ENCODE measurements at regions not wholly inside any gene's neighbourhood (a gene's known extent, or its start where the extent isn't known, plus 50 kb on each side); places are given as distances from the start of the nearest gene placed in this dataset.
"Not testable (repeated sequence)": the region's sequence is repeated elsewhere in the genome, so short reads cannot be mapped to it uniquely, and the experiment has no call there.

GRCh38 chr20:25992146-25992545, 295.5 kb upstream of the ZNF337 start:
- no peak for ATAC-seq
- Mint-ChIP-seq H3K27ac (no peak overlapping the region), H3K4me1 (ENCODE audit: low read depth) (peaks cover 4% of the 10 kb centered on the region)

DNA sequence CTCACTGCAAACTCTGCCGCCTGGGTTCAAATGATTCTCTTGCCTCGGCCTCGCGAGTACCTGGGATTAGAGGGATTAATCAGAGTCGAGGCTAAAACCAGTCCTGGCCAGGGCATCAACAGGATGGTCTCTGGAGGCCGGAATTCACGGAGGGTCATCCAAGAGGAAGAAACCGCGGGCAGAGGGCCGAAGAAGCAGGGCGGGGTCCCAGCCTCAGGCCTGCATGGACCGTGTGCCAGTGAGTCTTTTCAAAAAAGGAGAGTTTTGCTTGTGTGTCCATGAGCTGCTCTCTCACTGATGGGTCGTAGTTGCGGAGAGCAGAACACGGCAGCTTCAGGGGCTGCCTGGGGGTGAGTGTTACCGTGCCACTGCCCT, 295.1 kb upstream of the ZNF337 start:
- H3K36me3 Mint-ChIP-seq (ENCODE audit: low read depth), result no peaks in the 10 kb centered on the region
- peaks cover 4% of the 10 kb centered on the region for H3K4me1 Mint-ChIP-seq (ENCODE audit: low read depth)
- no peak overlapping the region for H3K27ac Mint-ChIP-seq
- TF ChIP-seq CTCF (IDR thresholded peaks at IDR 0.05), result no peak
- intact Hi-C loops (cut with micrococcal nuclease), result no loop called here
- H3K27me3 Mint-ChIP-seq, result peaks cover 6% of the 10 kb centered on the region
- DNase-seq, result no peak
- POLR2A ChIA-PET, result no interaction called here
- no peak for ATAC-seq
- CTCF ChIA-PET, result no interaction called here
- H3K4me3 Mint-ChIP-seq, result no peak overlapping the region
- no peaks in the 10 kb centered on the region for H3K9me3 Mint-ChIP-seq

More at GRCh38 chr20:25992146-25992545, 295.5 kb upstream of the ZNF337 start:
- ChIA-PET CTCF (no interaction called here), POLR2A (no interaction called here)
- no peak overlapping the region for H3K4me3 Mint-ChIP-seq
- H3K9me3 Mint-ChIP-seq, result no peaks in the 10 kb centered on the region
- DNase-seq, result no peak
- intact Hi-C loops (cut with micrococcal nuclease), result no loop called here
- peaks cover 6% of the 10 kb centered on the region for H3K27me3 Mint-ChIP-seq
- TF ChIP-seq CTCF (IDR thresholded peaks at IDR 0.05), result no peak
- no peaks in the 10 kb centered on the region for H3K36me3 Mint-ChIP-seq (ENCODE audit: low read depth)

DNA sequence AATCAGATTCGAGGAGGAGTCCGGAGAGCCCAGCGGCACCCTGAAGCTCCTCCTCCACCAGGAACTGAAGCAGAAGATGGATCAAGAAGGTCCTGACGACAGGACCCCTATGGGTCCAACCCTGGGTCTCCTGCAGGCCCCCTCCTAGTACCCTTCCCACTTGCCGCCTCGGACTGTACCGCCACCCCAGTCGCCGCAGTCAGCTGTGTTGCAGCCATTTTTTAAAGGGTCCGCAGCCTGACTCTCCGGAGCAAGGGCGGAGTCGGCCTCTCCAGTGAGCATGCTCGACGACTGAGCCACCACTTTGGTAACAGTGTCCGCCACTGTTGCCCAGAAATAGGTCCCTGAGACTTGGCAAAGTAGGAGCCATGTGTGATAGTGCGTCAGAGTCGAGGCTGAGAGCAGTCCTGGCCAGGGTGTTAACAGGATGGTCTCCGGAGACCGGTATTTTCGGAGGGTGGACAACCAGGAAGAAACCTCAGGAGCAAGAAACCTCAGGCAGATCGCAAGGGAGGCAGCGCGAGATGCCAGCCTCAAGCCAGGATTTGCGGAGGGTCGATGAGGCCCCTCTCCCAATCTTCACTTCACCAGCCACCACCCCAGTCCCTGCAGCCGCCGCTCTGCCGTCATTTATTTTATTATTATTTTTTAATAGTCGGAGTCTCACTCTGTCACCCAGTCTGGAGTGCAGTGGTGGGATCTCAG, 294.6 kb upstream of the ZNF337 start:
- H3K9me3 Mint-ChIP-seq, result no peaks in the 10 kb centered on the region
- intact Hi-C loops (cut with micrococcal nuclease), result no loop called here

DNA sequence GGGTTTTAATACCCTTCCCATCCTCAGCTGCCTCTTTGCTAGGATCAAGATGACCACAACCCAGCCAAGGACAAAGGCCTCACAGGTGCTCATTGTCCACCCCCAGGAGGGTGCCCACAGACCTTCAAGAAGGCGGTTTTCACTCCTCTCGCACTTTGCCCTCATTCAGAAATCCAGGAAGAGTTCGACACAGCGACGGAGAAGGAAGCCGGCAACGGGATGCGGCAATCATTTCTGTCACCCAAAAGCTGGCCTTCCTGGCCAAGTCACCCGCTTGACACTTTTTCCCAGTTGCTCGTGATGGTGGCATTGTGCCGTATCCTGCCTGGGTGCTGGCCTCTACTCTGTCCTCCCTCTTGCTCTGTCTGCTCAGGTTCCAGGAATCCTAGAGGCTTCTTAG, 293.0 kb upstream of the ZNF337 start:
- H3K9me3 Mint-ChIP-seq; POLR2A ChIA-PET; H3K27ac Mint-ChIP-seq; H3K4me3 Mint-ChIP-seq; CTCF ChIA-PET; intact Hi-C loops (cut with micrococcal nuclease); H3K36me3 Mint-ChIP-seq (ENCODE audit: low read depth); DNase-seq; ATAC-seq; H3K4me1 Mint-ChIP-seq (ENCODE audit: low read depth); H3K27me3 Mint-ChIP-seq: not testable (repeated sequence)

More for the DNA sequence above, 294.6 kb upstream of the ZNF337 start:
- Mint-ChIP-seq H3K27me3 (peaks cover 6% of the 10 kb centered on the region), H3K36me3 (ENCODE audit: low read depth) (no peaks in the 10 kb centered on the region), H3K4me3 (no peak overlapping the region), H3K27ac (no peak overlapping the region), H3K4me1 (ENCODE audit: low read depth) (peaks cover 4% of the 10 kb centered on the region)
- ATAC-seq (no peak), DNase-seq (no peak)
- POLR2A ChIA-PET, result no interaction called here
- CTCF ChIA-PET, result no interaction called here
- no peak for TF ChIP-seq CTCF (IDR thresholded peaks at IDR 0.05)

GRCh38 chr20:25989196-25989595, 292.5 kb upstream of the ZNF337 start:
- Mint-ChIP-seq H3K4me1 (ENCODE audit: low read depth) (peaks cover 10% of the 10 kb centered on the region), H3K36me3 (ENCODE audit: low read depth) (no peaks in the 10 kb centered on the region), H3K9me3 (no peaks in the 10 kb centered on the region), H3K27ac (no peak overlapping the region), H3K4me3 (no peak overlapping the region), H3K27me3 (peaks cover 6% of the 10 kb centered on the region)
- intact Hi-C loops (cut with micrococcal nuclease), result no loop called here
- ChIA-PET CTCF (no interaction called here), POLR2A (no interaction called here)
- ATAC-seq, result no peak
- no peak for TF ChIP-seq CTCF (IDR thresholded peaks at IDR 0.05)
- no peak for DNase-seq

- intact Hi-C loops (cut with micrococcal nuclease); POLR2A ChIA-PET; H3K27ac Mint-ChIP-seq; H3K36me3 Mint-ChIP-seq (ENCODE audit: low read depth); DNase-seq; H3K27me3 Mint-ChIP-seq; ATAC-seq; CTCF ChIA-PET; H3K9me3 Mint-ChIP-seq: not testable (repeated sequence)
- Mint-ChIP-seq H3K4me1 (ENCODE audit: low read depth) (peaks cover 20% of the 10 kb centered on the region), H3K4me3 (peak overlapping the region; percentile 70)
Measured at GRCh38 chr20:25987928-25988560, 291.4 kb upstream of the ZNF337 start.

All from activated CD8-positive, alpha-beta T cell treated with anti-CD3 and anti-CD28 coated beads for 36 hours (primary cell).